B cell (primary cell): ENCODE measurements at regions not wholly inside any gene's neighbourhood (a gene's known extent, or its start where the extent isn't known, plus 50 kb on each side); places are given as distances from the start of the nearest gene placed in this dataset.

Experiments
- ATAC-seq: fragments of 200-7000 bp; cut with Tn5 transposase; one replicate; pipeline ENCODE4 v1.10.0; 2021; ENCODE audit warnings: low read depth, mild to moderate bottlenecking, moderate number of reproducible peaks, moderate library complexity
- CTCF ChIA-PET: fragments of 350-600 bp; sonication (Branson Sonifier 250); formaldehyde crosslinking; loops from one replicate; lab custom pipeline; 2021; ENCODE audit warnings: antibody characterized with exemption, inconsistent platforms; lab: Charles Lee
- POLR2A ChIA-PET: fragments of 350-600 bp; sonication (Branson Sonifier 250); formaldehyde crosslinking; loops from one replicate; lab custom pipeline; 2021; ENCODE audit warnings: antibody characterized with exemption; lab: Charles Lee
- DNase-seq: peaks from one replicate; pipeline ENCODE4 v3.0.0; 2013
- H2AFZ ChIP-seq: 2 replicates; pipeline ENCODE4 v1.6.1; 2012; ENCODE audit warnings: mild to moderate bottlenecking, low read depth, low read length; ENCODE audit not compliant: insufficient read depth, poor library complexity, severe bottlenecking
- H3K27ac ChIP-seq, 2 donors: 1 replicate in 1 of 2; 2 replicates in 1 of 2; pipeline ENCODE4 v1.5.1; 2012 to 2013; ENCODE audit warnings: low read length in 2 of 2, mild to moderate bottlenecking in 2 of 2, moderate library complexity in 1 of 2
- H3K27me3 ChIP-seq, 4 experiments: fragments of 200-600 bp in 1 of 4; sonication (generic) in 1 of 4; replicated peaks in 1 of 4; 1 replicate in 2 of 4; 2 replicates in 2 of 4; pipeline versions ENCODE4 v1.6.1 to v1.7.0; 2013 to 2016; ENCODE audit warnings: low read length in 3 of 4, mild to moderate bottlenecking in 2 of 4, mixed read lengths in 1 of 4, moderate library complexity in 1 of 4; ENCODE audit not compliant: insufficient read depth in 4 of 4, control insufficient read depth in 3 of 4; ENCODE audit errors: control extremely low read depth in 1 of 4
- H3K36me3 ChIP-seq, 2 experiments: replicated peaks in 1 of 2; 1 replicate in 1 of 2; 2 replicates in 1 of 2; pipeline versions ENCODE4 v1.6.1 to v1.7.1; 2013; ENCODE audit warnings: low read length in 1 of 2; ENCODE audit not compliant: insufficient read depth in 2 of 2, control insufficient read depth in 1 of 2; ENCODE audit errors: control extremely low read depth in 1 of 2, extremely low read depth in 1 of 2
- H3K4me1 ChIP-seq, 2 donors: fragments of 200-600 bp in 1 of 2; sonication (generic) in 1 of 2; 1 replicate in 1 of 2; 2 replicates in 1 of 2; pipeline versions ENCODE4 v1.5.1 to v1.6.1; 2013 to 2017; ENCODE audit warnings: low read length in 2 of 2; ENCODE audit not compliant: control insufficient read depth in 2 of 2, insufficient read depth in 2 of 2
- H3K4me2 ChIP-seq: replicated peaks from 2 replicates; pipeline ENCODE3; 2012; ENCODE audit warnings: mild to moderate bottlenecking, low read depth, low read length; ENCODE audit not compliant: poor library complexity, severe bottlenecking
- H3K4me3 ChIP-seq, 5 experiments: fragments of 200-600 bp in 1 of 5; sonication (generic) in 1 of 5; 1 replicate in 3 of 5; 2 replicates in 2 of 5; pipeline versions ENCODE4 v1.5.1 to v1.7.0; 2011 to 2016; ENCODE audit warnings: low read length in 4 of 5, mild to moderate bottlenecking in 4 of 5, low read depth in 2 of 5, control low read depth in 1 of 5, moderate library complexity in 1 of 5; ENCODE audit not compliant: insufficient read depth in 1 of 5; ENCODE audit errors: control extremely low read depth in 1 of 5, extremely low read depth in 1 of 5
- H3K79me2 ChIP-seq: fragments of 200-600 bp; sonication (generic); one replicate; pipeline ENCODE4 v1.6.0; 2016; ENCODE audit warnings: low read length; ENCODE audit not compliant: control insufficient read depth, insufficient read depth
- H3K9ac ChIP-seq: fragments of 200-600 bp; sonication (generic); 2 replicates; pipeline ENCODE4 v1.6.1; 2017; ENCODE audit warnings: mild to moderate bottlenecking, low read length, moderate library complexity
- H3K9me3 ChIP-seq, 3 donors: one replicate each; pipeline versions ENCODE4 v1.6.1 to v1.7.1; 2013; ENCODE audit warnings: low read length in 2 of 3; ENCODE audit not compliant: control insufficient read depth in 2 of 3, insufficient read depth in 1 of 3; ENCODE audit errors: control extremely low read depth in 1 of 3
- H4K20me1 ChIP-seq: 2 replicates; pipeline ENCODE4 v1.6.0; 2012; ENCODE audit warnings: mild to moderate bottlenecking, low read length; ENCODE audit not compliant: insufficient read depth, control insufficient read depth, poor library complexity, severe bottlenecking
- H3K27ac Mint-ChIP-seq: one replicate; pipeline ENCODE4 v1.8.0; 2021; ENCODE audit warnings: mixed read lengths
- H3K27me3 Mint-ChIP-seq: one replicate; pipeline ENCODE4 v1.8.0; 2021; ENCODE audit warnings: mixed read lengths
- H3K4me1 Mint-ChIP-seq: one replicate; pipeline ENCODE4 v1.8.0; 2021; ENCODE audit warnings: mixed read lengths
- H3K4me3 Mint-ChIP-seq: one replicate; pipeline ENCODE4 v1.8.0; 2021; ENCODE audit warnings: mixed read lengths
- H3K9me3 Mint-ChIP-seq: one replicate; pipeline ENCODE4 v1.8.0; 2022; ENCODE audit warnings: mixed read lengths; ENCODE audit not compliant: insufficient read depth
- EZH2 ChIP-seq: IDR thresholded peaks from 2 replicates; pipeline ENCODE4 v1.6.1; 2012; ENCODE audit warnings: borderline replicate concordance, low read depth, mild to moderate bottlenecking, moderate library complexity, low read length; ENCODE audit not compliant: insufficient read depth, poor library complexity, severe bottlenecking
- WGBS: methylation state at CpG from one replicate; pipeline ENCODE4 v1.1.5; 2013; ENCODE audit warnings: missing lambda C conversion rate; ENCODE audit not compliant: insufficient coverage; 5-methylcytosine and 5-hydroxymethylcytosine counted together
- intact Hi-C: fragments of 100-400 bp; cut with micrococcal nuclease; formaldehyde crosslinking; loops from one replicate; pipeline ENCODE4 v1.10.0; 2022
- TF ChIP-seq, protein P1 (sequence below): fragments of 200-600 bp; IDR thresholded peaks from one replicate; pipeline ENCODE4 v1.8.0; 2022; ENCODE audit warnings: antibody characterized with exemption, mild to moderate bottlenecking

DNA sequence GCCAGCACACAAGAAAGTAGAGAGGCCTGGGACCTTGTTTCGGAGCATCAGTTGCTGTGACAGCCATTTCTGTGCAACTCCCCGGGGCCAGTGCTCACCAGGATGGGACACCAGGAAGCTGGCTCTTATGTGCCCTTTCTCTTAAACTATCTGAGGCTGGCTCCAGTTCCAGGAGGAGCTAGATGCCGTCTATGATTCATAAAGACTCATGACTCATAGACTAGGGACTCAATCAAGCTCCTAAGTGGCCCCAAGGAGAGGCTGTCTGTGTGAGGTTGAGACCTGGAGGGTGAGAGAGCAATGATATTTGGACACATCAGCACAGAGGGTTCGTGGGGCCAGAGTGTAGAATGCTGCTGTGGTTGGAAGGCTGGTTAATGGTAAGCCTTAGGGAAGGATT is 580.1 kb downstream of the CCSER2 start:
- ATAC-seq = no peak
- CTCF ChIA-PET = no interaction called here
- Histone ChIP-seq H3K9ac (no peak overlapping the region), H3K79me2 (no peaks in the 10 kb centered on the region), H3K27ac (no peak overlapping the region), H3K36me3 (no peaks in the 10 kb centered on the region), H4K20me1 (no peaks in the 10 kb centered on the region), H3K4me2 (no peak overlapping the region), H3K27me3 (no peaks in the 10 kb centered on the region), H2AFZ (no peak overlapping the region), H3K4me1 (no peaks in the 10 kb centered on the region), H3K4me3 (no peak overlapping the region), H3K9me3 (peaks cover 0 to 5% (median 0%) of the 10 kb centered on the region in 3 donors)
- no peak overlapping the region for H3K4me3 Mint-ChIP-seq
- intact Hi-C loops = no loop called here
- no peak for DNase-seq
- no peaks in the 10 kb centered on the region for H3K9me3 Mint-ChIP-seq
- H3K4me1 Mint-ChIP-seq = no peaks in the 10 kb centered on the region
- no peak overlapping the region for H3K27ac Mint-ChIP-seq
- H3K27me3 Mint-ChIP-seq = no peaks in the 10 kb centered on the region
- TF ChIP-seq, protein P1, sequence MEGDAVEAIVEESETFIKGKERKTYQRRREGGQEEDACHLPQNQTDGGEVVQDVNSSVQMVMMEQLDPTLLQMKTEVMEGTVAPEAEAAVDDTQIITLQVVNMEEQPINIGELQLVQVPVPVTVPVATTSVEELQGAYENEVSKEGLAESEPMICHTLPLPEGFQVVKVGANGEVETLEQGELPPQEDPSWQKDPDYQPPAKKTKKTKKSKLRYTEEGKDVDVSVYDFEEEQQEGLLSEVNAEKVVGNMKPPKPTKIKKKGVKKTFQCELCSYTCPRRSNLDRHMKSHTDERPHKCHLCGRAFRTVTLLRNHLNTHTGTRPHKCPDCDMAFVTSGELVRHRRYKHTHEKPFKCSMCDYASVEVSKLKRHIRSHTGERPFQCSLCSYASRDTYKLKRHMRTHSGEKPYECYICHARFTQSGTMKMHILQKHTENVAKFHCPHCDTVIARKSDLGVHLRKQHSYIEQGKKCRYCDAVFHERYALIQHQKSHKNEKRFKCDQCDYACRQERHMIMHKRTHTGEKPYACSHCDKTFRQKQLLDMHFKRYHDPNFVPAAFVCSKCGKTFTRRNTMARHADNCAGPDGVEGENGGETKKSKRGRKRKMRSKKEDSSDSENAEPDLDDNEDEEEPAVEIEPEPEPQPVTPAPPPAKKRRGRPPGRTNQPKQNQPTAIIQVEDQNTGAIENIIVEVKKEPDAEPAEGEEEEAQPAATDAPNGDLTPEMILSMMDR = no peak
- TF ChIP-seq EZH2 = no peak
- POLR2A ChIA-PET = no interaction called here
- WGBS = 64% methylated on average over 4 of the region's 4 CpGs

DNA sequence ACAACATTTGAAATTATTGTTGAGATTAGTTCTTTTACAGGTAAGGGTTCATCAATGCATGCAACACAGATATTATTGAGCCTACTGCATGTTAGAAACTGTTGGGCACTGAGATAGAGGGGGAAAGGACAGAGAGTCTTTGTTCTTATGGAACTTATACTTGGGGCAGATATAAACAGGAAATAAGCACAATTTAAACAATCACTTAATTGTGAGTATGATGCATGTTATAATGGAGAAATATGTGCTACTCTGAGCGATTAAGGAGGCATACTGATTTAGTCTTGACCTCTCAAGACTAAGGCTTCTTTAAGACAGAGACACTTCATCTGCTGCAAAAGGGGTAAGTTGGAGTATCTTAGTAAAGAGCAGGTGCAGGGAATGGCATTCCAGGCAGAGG is 593.3 kb downstream of the CCSER2 start:
- POLR2A ChIA-PET = no interaction called here
- Histone ChIP-seq H3K27ac (no peak overlapping the region), H3K4me3 (no peak overlapping the region)

More for the DNA sequence above, 593.3 kb downstream of the CCSER2 start:
- Mint-ChIP-seq H3K27me3 (no peaks in the 10 kb centered on the region), H3K4me3 (no peak overlapping the region), H3K27ac (no peak overlapping the region), H3K4me1 (no peaks in the 10 kb centered on the region), H3K9me3 (peaks cover 2% of the 10 kb centered on the region)
- no peak overlapping the region for H3K9ac ChIP-seq
- H3K9me3 ChIP-seq = no peaks in the 10 kb centered on the region
- ATAC-seq (no peak), DNase-seq (no peak)
- no peak overlapping the region for H2AFZ ChIP-seq
- no peaks in the 10 kb centered on the region for H3K4me1 ChIP-seq
- no peaks in the 10 kb centered on the region for H3K36me3 ChIP-seq
- H3K4me2 ChIP-seq = no peak overlapping the region
- TF ChIP-seq, protein P1 = no peak
- no peak for TF ChIP-seq EZH2
- no peaks in the 10 kb centered on the region for H3K79me2 ChIP-seq
- H4K20me1 ChIP-seq = no peaks in the 10 kb centered on the region
- CTCF ChIA-PET = interaction anchor here (1.6 kb wide), 1 partner anchor 10 kb away, joined by 3 read pairs; no protein-coding TSS in a partner anchor
- intact Hi-C loops = no loop called here
- 75% methylated on average over 1 of the region's 1 CpG for WGBS
- H3K27me3 ChIP-seq = no peaks in the 10 kb centered on the region
